HCT116 (cell line): ENCODE measurements at regions not wholly inside any gene's neighbourhood (a gene's known extent, or its start where the extent isn't known, plus 50 kb on each side); places are given as distances from the start of the nearest gene placed in this dataset.

Experiments
- ATAC-seq: fragments of 200-7000 bp; cut with Tn5 transposase; 2 replicates; pipeline ENCODE4 v1.9.1; 2020; ENCODE audit warnings: mild to moderate bottlenecking, moderate library complexity
- BruUV-seq: library from RNA; stranded (reverse); fragments of 400-500 nt; replicated peaks from 2 replicates; lab custom pipeline; 2021; lab: Mats Ljungman, UMichigan
- CTCF ChIA-PET: fragments of 300-600 bp; sonication (Branson Sonifier 250); formaldehyde crosslinking; loops from one replicate; lab custom pipeline; 2021; ENCODE audit warnings: antibody characterized with exemption; lab: Charles Lee
- POLR2A ChIA-PET: fragments of 300-600, 350-600 bp; sonication (Branson Sonifier 250); formaldehyde crosslinking; loops from one replicate; lab custom pipeline; 2021; ENCODE audit warnings: antibody characterized with exemption; lab: Charles Lee
- RAD21 ChIA-PET, 2 experiments: fragments of 300-600 bp; sonication (Branson Sonifier 250); formaldehyde crosslinking; loops; one replicate each; lab custom pipeline; 2023; ENCODE audit warnings: low total read pairs in 2 of 2; ENCODE audit not compliant: uncharacterized antibody in 2 of 2, unreplicated experiment in 2 of 2, low non-redundant PET in 1 of 2; lab: Charles Lee
- DNase-seq: peaks from one replicate; pipeline ENCODE4 v3.0.0-alpha.2; 2010; ENCODE audit warnings: low read depth, low spot score
- H2AFZ ChIP-seq: fragments of 200-600 bp; shearing (Covaris generic), sonication (generic); 2 replicates; pipeline ENCODE4 v1.6.1; 2017; ENCODE audit warnings: low read depth, mixed run types, mixed read lengths, antibody characterized with exemption, low read length; ENCODE audit not compliant: poor library complexity, severe bottlenecking
- H3K27ac ChIP-seq: 2 replicates; pipeline ENCODE4 v1.5.1; 2012; ENCODE audit warnings: low read depth, low read length
- H3K27me3 ChIP-seq: fragments of 200-600 bp; sonication (generic); 2 replicates; pipeline ENCODE4 v1.6.1; 2016; ENCODE audit warnings: mixed run types, low read length, mixed read lengths; ENCODE audit not compliant: insufficient read depth
- H3K36me3 ChIP-seq, 2 experiments: fragments of 200-500 bp in 1 of 2; fragments of 200-600 bp in 1 of 2; sonication (Bioruptor generic) in 1 of 2; sonication (generic) in 1 of 2; 2 replicates each; pipeline versions ENCODE4 v1.5.1 to v1.6.1; 2014 to 2016; ENCODE audit warnings: low read length in 2 of 2, inconsistent platforms in 1 of 2, mixed read lengths in 1 of 2, mixed run types in 1 of 2; ENCODE audit not compliant: insufficient read depth in 2 of 2, control insufficient read depth in 1 of 2
- H3K4me1 ChIP-seq, 2 experiments: fragments of 200-600 bp in 1 of 2; sonication (generic) in 1 of 2; 2 replicates each; pipeline versions ENCODE4 v1.5.1 to v1.6.1; 2012 to 2017; ENCODE audit warnings: low read length in 2 of 2, inconsistent platforms in 1 of 2, mild to moderate bottlenecking in 1 of 2, mixed read lengths in 1 of 2, mixed run types in 1 of 2, moderate library complexity in 1 of 2; ENCODE audit not compliant: insufficient read depth in 2 of 2, control insufficient read depth in 1 of 2
- H3K4me2 ChIP-seq: fragments of 200-600 bp; sonication (generic); 2 replicates; pipeline ENCODE4 v1.6.1; 2017; ENCODE audit warnings: mixed run types, low read length, mixed read lengths
- H3K4me3 ChIP-seq, 2 experiments: fragments of 200-600 bp in 1 of 2; sonication (generic) in 1 of 2; replicated peaks in 1 of 2; 2 replicates each; pipeline ENCODE4 v1.5.1; 2011 to 2016; ENCODE audit warnings: low read length in 2 of 2, control low read depth in 1 of 2, low read depth in 1 of 2, mild to moderate bottlenecking in 1 of 2, mixed read lengths in 1 of 2, mixed run types in 1 of 2
- H3K79me2 ChIP-seq: fragments of 200-600 bp; sonication (generic); 2 replicates; pipeline ENCODE4 v1.6.1; 2017; ENCODE audit warnings: mild to moderate bottlenecking, mixed run types, low read length, moderate library complexity, mixed read lengths; ENCODE audit not compliant: insufficient read depth
- H3K9ac ChIP-seq: fragments of 200-600 bp; sonication (generic); 2 replicates; pipeline ENCODE4 v1.6.1; 2016; ENCODE audit warnings: low read length, mixed read lengths
- H3K9me2 ChIP-seq: fragments of 200-600 bp; sonication (generic), shearing (Covaris generic); 2 replicates; pipeline ENCODE4 v1.6.1; 2017; ENCODE audit warnings: mixed run types, mild to moderate bottlenecking, moderate library complexity; ENCODE audit not compliant: insufficient read depth
- H3K9me3 ChIP-seq, 2 experiments: fragments of 200-500 bp in 1 of 2; fragments of 200-600 bp in 1 of 2; sonication (Bioruptor generic) in 1 of 2; sonication (generic) in 1 of 2; 2 replicates each; pipeline ENCODE4 v1.6.1; 2014 to 2017; ENCODE audit warnings: low read length in 2 of 2, mixed read lengths in 2 of 2, inconsistent platforms in 1 of 2, low read depth in 1 of 2, mild to moderate bottlenecking in 1 of 2, mixed run types in 1 of 2, moderate library complexity in 1 of 2; ENCODE audit not compliant: control insufficient read depth in 1 of 2, insufficient read depth in 1 of 2
- H4K20me1 ChIP-seq: fragments of 200-600 bp; sonication (generic), shearing (Covaris generic); 2 replicates; pipeline ENCODE4 v1.6.1; 2017; ENCODE audit warnings: mixed run types, mild to moderate bottlenecking, moderate library complexity; ENCODE audit not compliant: insufficient read depth
- CBX3 ChIP-seq: IDR thresholded peaks from 2 replicates; pipeline ENCODE4 v1.6.1; 2012; ENCODE audit warnings: low read depth
- CEBPB ChIP-seq: IDR thresholded peaks from 2 replicates; pipeline ENCODE4 v1.6.1; 2012; ENCODE audit warnings: low read depth
- CTCF ChIP-seq, 3 experiments: fragments of 200-600 bp in 1 of 3; sonication (generic) in 1 of 3; IDR thresholded peaks in 2 of 3; conservative IDR thresholded peaks in 1 of 3; 2 replicates each; pipeline ENCODE4 v1.5.1; 2012 to 2017; ENCODE audit warnings: low read depth in 2 of 3, low read length in 2 of 3, antibody characterized with exemption in 1 of 3, borderline replicate concordance in 1 of 3, control low read depth in 1 of 3, mild to moderate bottlenecking in 1 of 3, mixed read lengths in 1 of 3, mixed run types in 1 of 3, moderate library complexity in 1 of 3; ENCODE audit not compliant: insufficient read depth in 1 of 3
- ELF1 ChIP-seq: IDR thresholded peaks from 2 replicates; pipeline ENCODE4 v1.6.1; 2012; ENCODE audit warnings: low read depth, borderline replicate concordance
- EZH2 ChIP-seq: fragments of 200-600 bp; sonication (generic); IDR thresholded peaks from 2 replicates; pipeline ENCODE4 v1.6.1; 2017; ENCODE audit warnings: antibody characterized with exemption, mixed run types
- EZH2phosphoT487 ChIP-seq: fragments of 200-600 bp; IDR thresholded peaks from 2 replicates; pipeline ENCODE4 v1.6.1; 2018; ENCODE audit warnings: antibody characterized with exemption, borderline replicate concordance
- JUND ChIP-seq: IDR thresholded peaks from 2 replicates; pipeline ENCODE4 v1.6.1; 2012
- MAX ChIP-seq: IDR thresholded peaks from 2 replicates; pipeline ENCODE4 v1.6.1; 2012
- SRF ChIP-seq: IDR thresholded peaks from 2 replicates; pipeline ENCODE4 v1.6.1; 2012; ENCODE audit warnings: low read depth
- ZBTB33 ChIP-seq: IDR thresholded peaks from 2 replicates; pipeline ENCODE4 v1.6.1; 2011; ENCODE audit warnings: mild to moderate bottlenecking, low read length, moderate library complexity; ENCODE audit not compliant: insufficient replicate concordance; ENCODE audit errors: extremely low read depth
- ZNF274 ChIP-seq: fragments of 200-500 bp; sonication (Bioruptor generic); IDR thresholded peaks from 2 replicates; pipeline ENCODE4 v1.6.1; 2014; ENCODE audit warnings: mild to moderate bottlenecking, low read depth, low read length, inconsistent platforms
- intact Hi-C: fragments of 100-400 bp; cut with micrococcal nuclease; formaldehyde crosslinking; loops from 2 replicates; pipeline ENCODE4 v1.10.0; 2022

- CTCF ChIA-PET = no interaction called here
- no peak overlapping the region for H2AFZ ChIP-seq
- no peak overlapping the region for H3K4me2 ChIP-seq
- POLR2A ChIA-PET = no interaction called here
- no TSS peak for BruUV-seq
- no peaks in the 10 kb centered on the region for H3K27me3 ChIP-seq
- no peak overlapping the region for H3K27ac ChIP-seq
- ATAC-seq = no peak
- no peak overlapping the region for H3K9ac ChIP-seq
- TF ChIP-seq MAX = no peak
- no peak for TF ChIP-seq CBX3
- TF ChIP-seq ELF1 = no peak
- no peak for TF ChIP-seq EZH2
- no peak for TF ChIP-seq CTCF (IDR thresholded peaks at IDR 0.05 in 2 of 3, conservative IDR thresholded peaks at IDR 0.05 in 1 of 3; ENCODE audit: borderline replicate concordance in 1 of 3, insufficient read depth in 1 of 3, low read depth in 2 of 3, low read length in 2 of 3)
- no peak for TF ChIP-seq SRF
- TF ChIP-seq JUND = no peak
- no peak for TF ChIP-seq ZNF274
- TF ChIP-seq EZH2phosphoT487 = no peak
- TF ChIP-seq, all 23 proteins: peak for 0
- RAD21 ChIA-PET = no interaction called here
- H3K4me3 ChIP-seq = no peak overlapping the region
- intact Hi-C loops = no loop called here
- no peaks in the 10 kb centered on the region for H3K9me2 ChIP-seq
- no peaks in the 10 kb centered on the region for H3K4me1 ChIP-seq
- no peaks in the 10 kb centered on the region for H3K36me3 ChIP-seq
- no peaks in the 10 kb centered on the region for H3K79me2 ChIP-seq
- no peaks in the 10 kb centered on the region for H4K20me1 ChIP-seq
- no peak for DNase-seq
- H3K9me3 ChIP-seq = peaks cover 8 to 16% of the 10 kb centered on the region in 2 experiments; a peak in 2 of 4 replicates
Measured at GRCh38 chr20:55242853-55243252, 762.5 kb downstream of the CBLN4 start.

GRCh38 chr20:55239269-55239668, 763.9 kb downstream of the DOK5 start:
- TF ChIP-seq ZBTB33 (no peak), CEBPB (no peak)
- ATAC-seq (no peak), DNase-seq (no peak)
- ChIA-PET POLR2A (no interaction called here), RAD21 (no interaction called here), CTCF (no interaction called here)
- no peak overlapping the region for H3K4me2 ChIP-seq
- H3K9me2 ChIP-seq = no peaks in the 10 kb centered on the region
- no peak overlapping the region for H3K9ac ChIP-seq
- H3K9me3 ChIP-seq = peaks cover 8 to 29% of the 10 kb centered on the region in 2 experiments; a peak in 2 of 4 replicates
- intact Hi-C loops = no loop called here
- no peaks in the 10 kb centered on the region for H3K27me3 ChIP-seq
- H3K79me2 ChIP-seq = no peaks in the 10 kb centered on the region
- H3K36me3 ChIP-seq = no peaks in the 10 kb centered on the region
- H4K20me1 ChIP-seq = no peaks in the 10 kb centered on the region
- no TSS peak for BruUV-seq
- no peaks in the 10 kb centered on the region for H3K4me1 ChIP-seq
- H2AFZ ChIP-seq = no peak overlapping the region
- no peak overlapping the region for H3K27ac ChIP-seq
- H3K4me3 ChIP-seq = no peak overlapping the region
